ENCODE measurements at regions not wholly inside any gene's neighbourhood (a gene's known extent, or its start where the extent isn't known, plus 50 kb on each side); places are given as distances from the start of the nearest gene placed in this dataset.

DNA sequence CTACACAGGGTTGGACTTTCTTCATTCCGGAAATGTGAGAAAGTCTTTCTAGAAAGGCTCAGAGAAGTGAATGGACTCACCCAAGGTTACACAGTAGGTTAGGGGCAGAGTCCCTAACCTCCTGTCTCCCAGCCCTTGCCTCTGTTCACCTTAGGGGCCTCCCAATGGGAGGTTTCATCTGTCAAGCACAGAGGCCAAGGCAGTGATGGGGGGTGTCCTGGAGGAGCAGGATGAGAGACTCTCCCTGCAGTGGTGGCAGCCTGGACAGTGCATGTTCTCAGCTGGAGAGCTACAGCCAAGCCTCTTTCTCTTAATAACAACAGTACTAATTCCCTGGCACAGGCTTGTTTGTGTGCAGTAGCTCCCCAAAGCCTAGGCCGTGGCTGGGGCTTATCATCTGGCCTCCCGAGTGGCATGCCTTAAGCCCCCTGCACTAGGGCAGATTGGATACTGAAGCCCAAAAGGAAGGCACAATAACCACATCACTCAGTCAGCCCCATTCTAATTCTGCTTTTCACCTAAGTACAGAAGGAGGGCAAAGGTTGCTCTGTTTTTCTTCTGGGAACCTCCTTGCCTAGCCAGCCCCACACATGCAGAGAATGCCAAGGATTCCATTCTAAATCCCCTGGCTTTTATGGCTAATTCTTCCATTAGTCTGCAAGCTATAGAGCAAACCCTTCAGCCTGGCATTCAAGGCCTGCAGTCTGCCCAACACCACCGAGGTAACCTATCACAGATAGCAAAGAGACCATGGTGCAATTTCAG, 50.2 kb upstream of the XPA start:
- TF ChIP-seq FOXP2 (optimal IDR thresholded peaks at IDR 0.05; ENCODE audit: borderline replicate concordance, extremely low read depth, extremely low read length, insufficient read depth): no peak
- TF ChIP-seq, protein P1, sequence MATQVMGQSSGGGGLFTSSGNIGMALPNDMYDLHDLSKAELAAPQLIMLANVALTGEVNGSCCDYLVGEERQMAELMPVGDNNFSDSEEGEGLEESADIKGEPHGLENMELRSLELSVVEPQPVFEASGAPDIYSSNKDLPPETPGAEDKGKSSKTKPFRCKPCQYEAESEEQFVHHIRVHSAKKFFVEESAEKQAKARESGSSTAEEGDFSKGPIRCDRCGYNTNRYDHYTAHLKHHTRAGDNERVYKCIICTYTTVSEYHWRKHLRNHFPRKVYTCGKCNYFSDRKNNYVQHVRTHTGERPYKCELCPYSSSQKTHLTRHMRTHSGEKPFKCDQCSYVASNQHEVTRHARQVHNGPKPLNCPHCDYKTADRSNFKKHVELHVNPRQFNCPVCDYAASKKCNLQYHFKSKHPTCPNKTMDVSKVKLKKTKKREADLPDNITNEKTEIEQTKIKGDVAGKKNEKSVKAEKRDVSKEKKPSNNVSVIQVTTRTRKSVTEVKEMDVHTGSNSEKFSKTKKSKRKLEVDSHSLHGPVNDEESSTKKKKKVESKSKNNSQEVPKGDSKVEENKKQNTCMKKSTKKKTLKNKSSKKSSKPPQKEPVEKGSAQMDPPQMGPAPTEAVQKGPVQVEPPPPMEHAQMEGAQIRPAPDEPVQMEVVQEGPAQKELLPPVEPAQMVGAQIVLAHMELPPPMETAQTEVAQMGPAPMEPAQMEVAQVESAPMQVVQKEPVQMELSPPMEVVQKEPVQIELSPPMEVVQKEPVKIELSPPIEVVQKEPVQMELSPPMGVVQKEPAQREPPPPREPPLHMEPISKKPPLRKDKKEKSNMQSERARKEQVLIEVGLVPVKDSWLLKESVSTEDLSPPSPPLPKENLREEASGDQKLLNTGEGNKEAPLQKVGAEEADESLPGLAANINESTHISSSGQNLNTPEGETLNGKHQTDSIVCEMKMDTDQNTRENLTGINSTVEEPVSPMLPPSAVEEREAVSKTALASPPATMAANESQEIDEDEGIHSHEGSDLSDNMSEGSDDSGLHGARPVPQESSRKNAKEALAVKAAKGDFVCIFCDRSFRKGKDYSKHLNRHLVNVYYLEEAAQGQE (IDR thresholded peaks at IDR 0.05; ENCODE audit: insufficient read depth in 1 of 2, low read depth in 2 of 2, low read length in 2 of 2): no peak
- TF ChIP-seq TAF1 (IDR thresholded peaks at IDR 0.05; ENCODE audit: borderline replicate concordance, insufficient read depth, low read length): no peak
- no peak for TF ChIP-seq POLR2AphosphoS5 (IDR thresholded peaks at IDR 0.05; ENCODE audit: low read depth, low read length)
- TF ChIP-seq SIN3A (IDR thresholded peaks at IDR 0.05; ENCODE audit: borderline replicate concordance, insufficient read depth, low read length): no peak

DNA sequence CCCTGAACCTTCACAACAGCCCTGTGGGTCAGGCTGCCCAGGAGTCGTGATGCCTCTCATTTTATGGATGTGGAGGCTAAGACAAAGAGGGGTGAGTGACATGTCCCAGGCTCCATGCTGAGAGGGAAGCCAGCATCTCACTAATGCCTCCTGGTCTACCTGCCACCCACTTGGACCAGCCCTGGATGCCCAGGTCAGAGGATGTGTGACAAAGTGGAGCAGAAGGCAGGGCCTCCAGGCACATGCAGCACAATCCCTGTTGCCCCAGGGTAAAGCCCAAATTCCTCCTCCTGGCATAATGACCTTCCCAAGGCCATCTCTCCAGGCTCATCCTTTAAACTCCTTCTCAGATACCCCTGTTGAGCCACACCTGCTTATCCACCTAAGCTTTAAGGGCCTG, 51.4 kb upstream of the XPA start:
- TF ChIP-seq, protein P1 (IDR thresholded peaks at IDR 0.05; ENCODE audit: insufficient read depth in 1 of 2, low read depth in 2 of 2, low read length in 2 of 2): no peak
- TF ChIP-seq TAF1 (IDR thresholded peaks at IDR 0.05; ENCODE audit: borderline replicate concordance, insufficient read depth, low read length) (no peak), FOXP2 (optimal IDR thresholded peaks at IDR 0.05; ENCODE audit: borderline replicate concordance, extremely low read depth, extremely low read length, insufficient read depth) (no peak), POLR2AphosphoS5 (IDR thresholded peaks at IDR 0.05; ENCODE audit: low read depth, low read length) (no peak), SIN3A (IDR thresholded peaks at IDR 0.05; ENCODE audit: borderline replicate concordance, insufficient read depth, low read length) (no peak)

DNA sequence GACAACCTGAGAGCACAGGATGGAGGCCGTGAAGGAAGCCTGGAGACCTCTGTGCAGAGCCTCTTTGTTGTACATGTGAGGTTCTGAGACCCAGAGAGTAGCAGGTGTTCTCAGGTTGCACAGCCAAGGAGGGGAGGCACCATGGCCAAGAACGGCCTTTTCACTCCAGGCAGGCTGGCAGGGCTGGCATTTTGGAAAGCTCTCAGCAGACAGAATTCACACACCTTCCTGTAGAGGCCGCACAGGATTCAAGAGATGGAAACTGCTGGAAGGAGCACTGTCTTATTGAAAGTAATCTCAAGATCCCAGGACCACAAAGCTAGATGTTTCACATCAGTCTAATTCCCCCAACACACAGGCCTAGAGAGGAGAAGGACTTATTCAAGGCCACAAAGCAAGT, 52.8 kb upstream of the XPA start:
- TF ChIP-seq SIN3A (IDR thresholded peaks at IDR 0.05; ENCODE audit: borderline replicate concordance, insufficient read depth, low read length) (no peak), TAF1 (IDR thresholded peaks at IDR 0.05; ENCODE audit: borderline replicate concordance, insufficient read depth, low read length) (no peak)
- TF ChIP-seq, protein P1 (IDR thresholded peaks at IDR 0.05; ENCODE audit: insufficient read depth in 1 of 2, low read depth in 2 of 2, low read length in 2 of 2): no peak

DNA sequence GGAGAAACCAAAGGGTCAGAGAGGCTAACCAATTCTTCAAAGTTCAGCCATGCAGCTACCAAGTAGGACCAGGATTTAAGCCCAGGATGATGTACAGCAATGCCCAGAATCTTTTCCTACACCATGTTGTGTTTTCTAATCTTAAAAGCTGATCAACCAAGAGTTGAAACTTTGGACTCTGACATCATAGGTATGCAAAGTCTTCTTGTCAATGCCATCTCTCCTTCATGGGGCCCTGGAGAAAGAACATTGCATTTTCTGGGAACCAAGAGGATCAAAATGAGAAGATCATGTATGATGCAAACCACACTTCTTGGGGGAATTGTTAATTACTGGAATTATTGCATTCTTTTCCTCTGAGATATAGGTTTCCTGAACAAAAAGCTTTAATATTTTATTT, 54.4 kb upstream of the XPA start:
- TF ChIP-seq SIN3A (IDR thresholded peaks at IDR 0.05; ENCODE audit: borderline replicate concordance, insufficient read depth, low read length): no peak
- TF ChIP-seq, protein P1 (IDR thresholded peaks at IDR 0.05; ENCODE audit: insufficient read depth in 1 of 2, low read depth in 2 of 2, low read length in 2 of 2): no peak
- TF ChIP-seq POLR2AphosphoS5 (IDR thresholded peaks at IDR 0.05; ENCODE audit: low read depth, low read length): no peak
- TF ChIP-seq FOXP2 (optimal IDR thresholded peaks at IDR 0.05; ENCODE audit: borderline replicate concordance, extremely low read depth, extremely low read length, insufficient read depth): no peak
- TF ChIP-seq TAF1 (IDR thresholded peaks at IDR 0.05; ENCODE audit: borderline replicate concordance, insufficient read depth, low read length): no peak

Data from PFSK-1 (cell line).